Liver (tissue), 8 donors: ENCODE measurements at regions not wholly inside any gene's neighbourhood (a gene's known extent, or its start where the extent isn't known, plus 50 kb on each side); places are given as distances from the start of the nearest gene placed in this dataset.

Source experiments
- DNase-seq: peaks from one replicate; pipeline ENCODE4 v3.0.0-alpha.2; 2017; ENCODE audit warnings: low spot score
- H3K27ac ChIP-seq, 2 donors: one replicate each; pipeline ENCODE4 v1.7.0; 2013; ENCODE audit warnings: inconsistent platforms in 2 of 2, low read length in 2 of 2, control low read depth in 1 of 2, low read depth in 1 of 2, mild to moderate bottlenecking in 1 of 2
- H3K27me3 ChIP-seq, 4 donors: one replicate each; pipeline versions ENCODE4 v1.6.1 to v1.7.0; 2013; ENCODE audit warnings: low read length in 3 of 4, inconsistent platforms in 1 of 4, mild to moderate bottlenecking in 1 of 4, moderate library complexity in 1 of 4; ENCODE audit not compliant: control insufficient read depth in 4 of 4, insufficient read depth in 4 of 4
- H3K36me3 ChIP-seq, 4 donors: one replicate each; pipeline versions ENCODE4 v1.6.1 to v1.7.0; 2013; ENCODE audit warnings: low read length in 3 of 4, mild to moderate bottlenecking in 3 of 4, low read depth in 1 of 4, moderate library complexity in 1 of 4; ENCODE audit not compliant: control insufficient read depth in 4 of 4, insufficient read depth in 3 of 4
- H3K4me1 ChIP-seq, 4 donors: one replicate each; pipeline versions ENCODE4 v1.6.1 to v1.7.0; 2013; ENCODE audit warnings: low read length in 3 of 4, mild to moderate bottlenecking in 3 of 4, moderate library complexity in 1 of 4; ENCODE audit not compliant: control insufficient read depth in 4 of 4, insufficient read depth in 4 of 4
- H3K4me3 ChIP-seq, 3 donors: one replicate each; pipeline versions ENCODE4 v1.6.1 to v1.7.0; 2013; ENCODE audit warnings: low read length in 3 of 3, control low read depth in 1 of 3, low read depth in 1 of 3, mild to moderate bottlenecking in 1 of 3
- H3K9ac ChIP-seq, 2 donors: one replicate each; pipeline ENCODE4 v1.7.0; 2013; ENCODE audit warnings: low read length in 2 of 2, mild to moderate bottlenecking in 2 of 2, moderate library complexity in 2 of 2, control low read depth in 1 of 2, low read depth in 1 of 2
- H3K9me3 ChIP-seq, 4 donors: one replicate each; pipeline versions ENCODE4 v1.6.1 to v1.7.0; 2013; ENCODE audit warnings: low read length in 3 of 4; ENCODE audit not compliant: control insufficient read depth in 4 of 4
- FOXA2 ChIP-seq: IDR thresholded peaks from 2 replicates; pipeline ENCODE4 v1.6.1; 2016; ENCODE audit warnings: antibody characterized with exemption
- HNF4A ChIP-seq, 2 donors: conservative IDR thresholded peaks; 2 replicates each; pipeline ENCODE4 v1.6.1; 2016; ENCODE audit warnings: antibody characterized with exemption in 2 of 2, mild to moderate bottlenecking in 2 of 2
- HNF4G ChIP-seq: IDR thresholded peaks from 2 replicates; pipeline ENCODE4 v1.6.1; 2016; ENCODE audit warnings: antibody characterized with exemption
- JUND ChIP-seq, 2 donors: IDR thresholded peaks; 2 replicates each; pipeline ENCODE4 v1.6.1; 2016; ENCODE audit warnings: antibody characterized with exemption in 2 of 2
- NR2F2 ChIP-seq: IDR thresholded peaks from 2 replicates; pipeline ENCODE4 v1.6.1; 2016; ENCODE audit warnings: antibody characterized with exemption
- RXRA ChIP-seq, 2 donors: IDR thresholded peaks; 2 replicates each; pipeline ENCODE4 v1.6.1; 2017 to 2018; ENCODE audit warnings: antibody characterized with exemption in 2 of 2, mild to moderate bottlenecking in 1 of 2
- SP1 ChIP-seq: IDR thresholded peaks from 2 replicates; pipeline ENCODE4 v1.6.1; 2018; ENCODE audit warnings: antibody characterized with exemption, mild to moderate bottlenecking
- TAF1 ChIP-seq: conservative IDR thresholded peaks from 2 replicates; pipeline ENCODE4 v1.6.1; 2016; ENCODE audit warnings: antibody characterized with exemption, mild to moderate bottlenecking
- WGBS: extraction: QIAGEN DNeasy Blood & Tissue Kit; methylation state at CpG from one replicate; pipeline ENCODE4 v1.1.7; 2013; 5-methylcytosine and 5-hydroxymethylcytosine counted together
- TF ChIP-seq, protein P1 (sequence below): IDR thresholded peaks from 2 replicates; pipeline ENCODE4 v1.6.1; 2016; ENCODE audit warnings: antibody characterized with exemption
- TF ChIP-seq, protein P2 (sequence below): IDR thresholded peaks from 2 replicates; pipeline ENCODE4 v1.6.1; 2016; ENCODE audit warnings: antibody characterized with exemption
- TF ChIP-seq, protein P3 (sequence below): IDR thresholded peaks from 2 replicates; pipeline ENCODE4 v1.6.1; 2016; ENCODE audit warnings: antibody characterized with exemption
- TF ChIP-seq, protein P4 (sequence below): IDR thresholded peaks from 2 replicates; pipeline ENCODE4 v1.6.1; 2016; ENCODE audit warnings: antibody characterized with exemption, mild to moderate bottlenecking
- TF ChIP-seq, protein P5 (sequence below): fragments of 150-350 bp; IDR thresholded peaks from 2 replicates; pipeline ENCODE4 v1.5.1; 2017; ENCODE audit warnings: improper control_type of control experiment, low read depth, low read length; ENCODE audit not compliant: missing input control
- donor health status: healthy.
- donor health status: healthy.
- donor health status: healthy.
- donor health status: healthy.
- donor health status: healthy.

DNA sequence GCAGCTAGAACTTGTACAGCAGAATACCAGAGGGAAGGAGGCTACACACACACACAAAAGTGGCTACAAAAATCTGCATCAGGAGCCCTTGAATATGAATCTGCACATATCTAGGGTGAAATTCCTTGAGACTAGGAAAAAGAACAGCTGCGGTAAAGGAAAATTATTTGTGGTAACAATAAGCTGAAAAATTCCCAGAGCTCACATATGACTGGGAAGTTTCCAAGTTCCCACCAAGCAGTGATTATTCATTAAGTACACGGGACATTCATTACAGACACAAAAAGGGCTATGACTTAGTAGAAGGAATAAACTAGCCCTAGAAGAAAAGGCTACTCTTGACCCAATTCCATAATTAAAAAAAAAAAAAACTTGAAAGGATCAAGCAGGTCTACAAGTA lies 149.5 kb upstream of the BACE2 start (continued):
- TF ChIP-seq, protein P1, sequence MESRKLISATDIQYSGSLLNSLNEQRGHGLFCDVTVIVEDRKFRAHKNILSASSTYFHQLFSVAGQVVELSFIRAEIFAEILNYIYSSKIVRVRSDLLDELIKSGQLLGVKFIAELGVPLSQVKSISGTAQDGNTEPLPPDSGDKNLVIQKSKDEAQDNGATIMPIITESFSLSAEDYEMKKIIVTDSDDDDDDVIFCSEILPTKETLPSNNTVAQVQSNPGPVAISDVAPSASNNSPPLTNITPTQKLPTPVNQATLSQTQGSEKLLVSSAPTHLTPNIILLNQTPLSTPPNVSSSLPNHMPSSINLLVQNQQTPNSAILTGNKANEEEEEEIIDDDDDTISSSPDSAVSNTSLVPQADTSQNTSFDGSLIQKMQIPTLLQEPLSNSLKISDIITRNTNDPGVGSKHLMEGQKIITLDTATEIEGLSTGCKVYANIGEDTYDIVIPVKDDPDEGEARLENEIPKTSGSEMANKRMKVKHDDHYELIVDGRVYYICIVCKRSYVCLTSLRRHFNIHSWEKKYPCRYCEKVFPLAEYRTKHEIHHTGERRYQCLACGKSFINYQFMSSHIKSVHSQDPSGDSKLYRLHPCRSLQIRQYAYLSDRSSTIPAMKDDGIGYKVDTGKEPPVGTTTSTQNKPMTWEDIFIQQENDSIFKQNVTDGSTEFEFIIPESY: no peak
- TF ChIP-seq SP1 (no peak), HNF4G (no peak), NR2F2 (no peak)
- TF ChIP-seq, protein P2, sequence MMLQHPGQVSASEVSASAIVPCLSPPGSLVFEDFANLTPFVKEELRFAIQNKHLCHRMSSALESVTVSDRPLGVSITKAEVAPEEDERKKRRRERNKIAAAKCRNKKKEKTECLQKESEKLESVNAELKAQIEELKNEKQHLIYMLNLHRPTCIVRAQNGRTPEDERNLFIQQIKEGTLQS: no peak
- TF ChIP-seq, protein P3, sequence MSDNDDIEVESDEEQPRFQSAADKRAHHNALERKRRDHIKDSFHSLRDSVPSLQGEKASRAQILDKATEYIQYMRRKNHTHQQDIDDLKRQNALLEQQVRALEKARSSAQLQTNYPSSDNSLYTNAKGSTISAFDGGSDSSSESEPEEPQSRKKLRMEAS: no peak

DNA sequence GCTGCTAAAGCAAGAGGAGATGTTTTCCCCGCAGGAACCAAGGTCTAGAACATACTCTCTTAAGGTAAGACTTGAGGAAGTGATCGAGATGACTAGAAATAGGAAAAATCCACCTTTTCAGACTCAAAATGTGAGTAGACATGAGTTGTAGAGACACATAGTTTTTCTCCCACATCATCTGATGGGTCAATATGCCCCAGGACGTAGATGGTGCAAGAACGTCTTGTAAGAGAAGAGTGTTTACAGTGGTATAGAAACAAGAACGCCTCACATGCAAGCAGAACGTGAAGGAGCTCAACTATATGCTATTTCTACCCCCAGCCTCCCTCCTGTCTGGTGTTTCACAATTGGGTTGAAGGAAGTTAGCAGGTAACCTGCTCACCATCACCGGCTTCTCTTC lies 144.0 kb upstream of the BACE2 start:
- Histone ChIP-seq H3K9me3 (peaks cover 0 to 2% (median 0%) of the 10 kb centered on the region in 4 donors), H3K27ac (no peak overlapping the region), H3K4me3 (no peak overlapping the region), H3K36me3 (no peaks in the 10 kb centered on the region), H3K27me3 (no peaks in the 10 kb centered on the region), H3K9ac (no peak overlapping the region), H3K4me1 (no peaks in the 10 kb centered on the region)
- no peak for TF ChIP-seq JUND (IDR thresholded peaks at IDR 0.05)
- no peak for TF ChIP-seq HNF4G
- TF ChIP-seq RXRA (IDR thresholded peaks at IDR 0.05): no peak
- TF ChIP-seq, protein P3: no peak
- TF ChIP-seq, protein P4, sequence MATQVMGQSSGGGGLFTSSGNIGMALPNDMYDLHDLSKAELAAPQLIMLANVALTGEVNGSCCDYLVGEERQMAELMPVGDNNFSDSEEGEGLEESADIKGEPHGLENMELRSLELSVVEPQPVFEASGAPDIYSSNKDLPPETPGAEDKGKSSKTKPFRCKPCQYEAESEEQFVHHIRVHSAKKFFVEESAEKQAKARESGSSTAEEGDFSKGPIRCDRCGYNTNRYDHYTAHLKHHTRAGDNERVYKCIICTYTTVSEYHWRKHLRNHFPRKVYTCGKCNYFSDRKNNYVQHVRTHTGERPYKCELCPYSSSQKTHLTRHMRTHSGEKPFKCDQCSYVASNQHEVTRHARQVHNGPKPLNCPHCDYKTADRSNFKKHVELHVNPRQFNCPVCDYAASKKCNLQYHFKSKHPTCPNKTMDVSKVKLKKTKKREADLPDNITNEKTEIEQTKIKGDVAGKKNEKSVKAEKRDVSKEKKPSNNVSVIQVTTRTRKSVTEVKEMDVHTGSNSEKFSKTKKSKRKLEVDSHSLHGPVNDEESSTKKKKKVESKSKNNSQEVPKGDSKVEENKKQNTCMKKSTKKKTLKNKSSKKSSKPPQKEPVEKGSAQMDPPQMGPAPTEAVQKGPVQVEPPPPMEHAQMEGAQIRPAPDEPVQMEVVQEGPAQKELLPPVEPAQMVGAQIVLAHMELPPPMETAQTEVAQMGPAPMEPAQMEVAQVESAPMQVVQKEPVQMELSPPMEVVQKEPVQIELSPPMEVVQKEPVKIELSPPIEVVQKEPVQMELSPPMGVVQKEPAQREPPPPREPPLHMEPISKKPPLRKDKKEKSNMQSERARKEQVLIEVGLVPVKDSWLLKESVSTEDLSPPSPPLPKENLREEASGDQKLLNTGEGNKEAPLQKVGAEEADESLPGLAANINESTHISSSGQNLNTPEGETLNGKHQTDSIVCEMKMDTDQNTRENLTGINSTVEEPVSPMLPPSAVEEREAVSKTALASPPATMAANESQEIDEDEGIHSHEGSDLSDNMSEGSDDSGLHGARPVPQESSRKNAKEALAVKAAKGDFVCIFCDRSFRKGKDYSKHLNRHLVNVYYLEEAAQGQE: no peak
- TF ChIP-seq TAF1: no peak
- TF ChIP-seq, protein P2: no peak
- no peak for TF ChIP-seq FOXA2
- TF ChIP-seq, protein P5, sequence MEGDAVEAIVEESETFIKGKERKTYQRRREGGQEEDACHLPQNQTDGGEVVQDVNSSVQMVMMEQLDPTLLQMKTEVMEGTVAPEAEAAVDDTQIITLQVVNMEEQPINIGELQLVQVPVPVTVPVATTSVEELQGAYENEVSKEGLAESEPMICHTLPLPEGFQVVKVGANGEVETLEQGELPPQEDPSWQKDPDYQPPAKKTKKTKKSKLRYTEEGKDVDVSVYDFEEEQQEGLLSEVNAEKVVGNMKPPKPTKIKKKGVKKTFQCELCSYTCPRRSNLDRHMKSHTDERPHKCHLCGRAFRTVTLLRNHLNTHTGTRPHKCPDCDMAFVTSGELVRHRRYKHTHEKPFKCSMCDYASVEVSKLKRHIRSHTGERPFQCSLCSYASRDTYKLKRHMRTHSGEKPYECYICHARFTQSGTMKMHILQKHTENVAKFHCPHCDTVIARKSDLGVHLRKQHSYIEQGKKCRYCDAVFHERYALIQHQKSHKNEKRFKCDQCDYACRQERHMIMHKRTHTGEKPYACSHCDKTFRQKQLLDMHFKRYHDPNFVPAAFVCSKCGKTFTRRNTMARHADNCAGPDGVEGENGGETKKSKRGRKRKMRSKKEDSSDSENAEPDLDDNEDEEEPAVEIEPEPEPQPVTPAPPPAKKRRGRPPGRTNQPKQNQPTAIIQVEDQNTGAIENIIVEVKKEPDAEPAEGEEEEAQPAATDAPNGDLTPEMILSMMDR: no peak
- TF ChIP-seq NR2F2: no peak
- TF ChIP-seq HNF4A (conservative IDR thresholded peaks at IDR 0.05): no peak
- TF ChIP-seq SP1: no peak
- DNase-seq: no peak
- 79% methylated on average over 7 of the region's 7 CpGs for WGBS
